ENCODE measurements at regions not wholly inside any gene's neighbourhood (a gene's known extent, or its start where the extent isn't known, plus 50 kb on each side); places are given as distances from the start of the nearest gene placed in this dataset.
A peak's percentile ranks its signal among the peaks of the same experiment; 100 is the strongest.

GRCh38 chrX:134172588-134173259, 64.3 kb upstream of the CCDC160 start:
- H3K27ac ChIP-seq, result peak overlapping the region in 1 of 21 experiments; percentile 7
- H3K4me3 ChIP-seq, result peak overlapping the region; percentile 20 to 45 (median 35)

GRCh38 chrX:134173541-134174272, 63.3 kb upstream of the CCDC160 start:
- Histone ChIP-seq H3K4me3 (peak overlapping the region in 2 of 7 experiments; percentile 40 to 45), H3K27ac (no peak overlapping the region)

GRCh38 chrX:134174273-134174660, 62.7 kb upstream of the CCDC160 start:
- Histone ChIP-seq H3K27ac (no peak overlapping the region), H3K4me3 (no peak overlapping the region)

GRCh38 chrX:134174859-134175258, 62.1 kb upstream of the CCDC160 start:
- H3K4me3 ChIP-seq, result no peak overlapping the region
- H3K27ac ChIP-seq, result no peak overlapping the region

- no peak overlapping the region for H3K4me3 ChIP-seq
- no peak overlapping the region for H3K27ac ChIP-seq
Measured at GRCh38 chrX:134177527-134177926, 59.5 kb upstream of the CCDC160 start.

- H3K27ac ChIP-seq, result no peak overlapping the region
- no peak overlapping the region for H3K4me3 ChIP-seq
Measured at GRCh38 chrX:134180601-134181274, 56.2 kb upstream of the CCDC160 start.

- no peak overlapping the region for H3K27ac ChIP-seq
- no peak overlapping the region for H3K4me3 ChIP-seq
Measured at GRCh38 chrX:134181275-134181660, 55.7 kb upstream of the CCDC160 start.

GRCh38 chrX:134183665-134184064, 53.3 kb upstream of the CCDC160 start:
- Histone ChIP-seq H3K27ac (no peak overlapping the region), H3K4me3 (no peak overlapping the region)

GRCh38 chrX:134184936-134185335, 52.0 kb upstream of the CCDC160 start:
- Histone ChIP-seq H3K4me3 (no peak overlapping the region), H3K27ac (no peak overlapping the region)

GRCh38 chrX:134186362-134187121, 50.4 kb upstream of the CCDC160 start:
- Histone ChIP-seq H3K4me3 (no peak overlapping the region), H3K27ac (no peak overlapping the region)

All from skin epidermis (tissue), 12 donors.